K562 (cell line): ENCODE measurements at regions not wholly inside any gene's neighbourhood (a gene's known extent, or its start where the extent isn't known, plus 50 kb on each side); places are given as distances from the start of the nearest gene placed in this dataset.

Experiments used
- RERE ChIP-seq: sonication (generic); formaldehyde crosslinking; IDR thresholded peaks from 2 replicates; pipeline ENCODE4 v1.8.0; 2023; ENCODE audit warnings: missing genetic modification reagents, mild to moderate bottlenecking, borderline replicate concordance
- REST ChIP-seq, 2 experiments: fragments of 450-650 bp; formaldehyde crosslinking in 1 of 2; IDR thresholded peaks; 2 replicates each; pipeline versions ENCODE4 v1.4.0 to v1.6.1; 2014 to 2020; ENCODE audit warnings: mild to moderate bottlenecking in 2 of 2, borderline replicate concordance in 1 of 2, low read depth in 1 of 2

GRCh38 chr4:122309988-122310626 is 68.7 kb upstream of the ADAD1 start (continued):
- TF ChIP-seq RERE = no peak
- peak; percentile 22; the same call in 1 of the 2 replicates for TF ChIP-seq REST (IDR thresholded peaks at IDR 0.05; ENCODE audit: borderline replicate concordance)
- no peak for TF ChIP-seq REST (CRISPR knock-in tag; IDR thresholded peaks at IDR 0.05; ENCODE audit: low read depth)
